ENCODE measurements at regions not wholly inside any gene's neighbourhood (a gene's known extent, or its start where the extent isn't known, plus 50 kb on each side); places are given as distances from the start of the nearest gene placed in this dataset.

- H3K4me3 ChIP-seq (ENCODE audit: low read depth, low read length) = no peak overlapping the region
- no peak for TF ChIP-seq CTCF (IDR thresholded peaks at IDR 0.05; ENCODE audit: insufficient read depth, low read depth, low read length, missing control alignments)
- DNase-seq (ENCODE audit: low read depth) = no peak
These were observed 270.9 kb downstream of the CYLC2 start for GRCh38 chr9:103266064-103266463.

GRCh38 chr9:103277240-103277639, 282.1 kb downstream of the CYLC2 start:
- no peak for DNase-seq (ENCODE audit: low read depth)
- TF ChIP-seq CTCF (IDR thresholded peaks at IDR 0.05; ENCODE audit: insufficient read depth, low read depth, low read length, missing control alignments) = no peak

GRCh38 chr9:103281126-103281525, 286.0 kb downstream of the CYLC2 start:
- no peak overlapping the region for H3K4me3 ChIP-seq (ENCODE audit: low read depth, low read length)
- DNase-seq (ENCODE audit: low read depth) = no peak
- TF ChIP-seq CTCF (IDR thresholded peaks at IDR 0.05; ENCODE audit: insufficient read depth, low read depth, low read length, missing control alignments) = no peak

More at GRCh38 chr9:103277240-103277639, 282.1 kb downstream of the CYLC2 start:
- H3K4me3 ChIP-seq (ENCODE audit: low read depth, low read length) = no peak overlapping the region

- no peak for DNase-seq (ENCODE audit: low read depth)
- TF ChIP-seq CTCF (IDR thresholded peaks at IDR 0.05; ENCODE audit: insufficient read depth, low read depth, low read length, missing control alignments) = no peak
- H3K4me3 ChIP-seq (ENCODE audit: low read depth, low read length) = no peak overlapping the region
These were observed 292.2 kb downstream of the CYLC2 start for GRCh38 chr9:103287361-103287760.

- DNase-seq (ENCODE audit: low read depth) = no peak
- H3K4me3 ChIP-seq (ENCODE audit: low read depth, low read length) = no peak overlapping the region
- TF ChIP-seq CTCF (IDR thresholded peaks at IDR 0.05; ENCODE audit: insufficient read depth, low read depth, low read length, missing control alignments) = no peak
These were observed 301.1 kb downstream of the CYLC2 start for GRCh38 chr9:103296189-103296588.

- no peak for TF ChIP-seq CTCF (IDR thresholded peaks at IDR 0.05; ENCODE audit: insufficient read depth, low read depth, low read length, missing control alignments)
- H3K4me3 ChIP-seq (ENCODE audit: low read depth, low read length) = no peak overlapping the region
- no peak for DNase-seq (ENCODE audit: low read depth)
These were observed 305.9 kb downstream of the CYLC2 start for GRCh38 chr9:103301051-103301450.

GRCh38 chr9:103304797-103305196, 309.7 kb downstream of the CYLC2 start:
- no peak for DNase-seq (ENCODE audit: low read depth)
- no peak for TF ChIP-seq CTCF (IDR thresholded peaks at IDR 0.05; ENCODE audit: insufficient read depth, low read depth, low read length, missing control alignments)
- H3K4me3 ChIP-seq (ENCODE audit: low read depth, low read length) = no peak overlapping the region

All from GM12865 (cell line).